ENCODE measurements at regions not wholly inside any gene's neighbourhood (a gene's known extent, or its start where the extent isn't known, plus 50 kb on each side); places are given as distances from the start of the nearest gene placed in this dataset.
A peak's percentile ranks its signal among the peaks of the same experiment; 100 is the strongest.

DNA sequence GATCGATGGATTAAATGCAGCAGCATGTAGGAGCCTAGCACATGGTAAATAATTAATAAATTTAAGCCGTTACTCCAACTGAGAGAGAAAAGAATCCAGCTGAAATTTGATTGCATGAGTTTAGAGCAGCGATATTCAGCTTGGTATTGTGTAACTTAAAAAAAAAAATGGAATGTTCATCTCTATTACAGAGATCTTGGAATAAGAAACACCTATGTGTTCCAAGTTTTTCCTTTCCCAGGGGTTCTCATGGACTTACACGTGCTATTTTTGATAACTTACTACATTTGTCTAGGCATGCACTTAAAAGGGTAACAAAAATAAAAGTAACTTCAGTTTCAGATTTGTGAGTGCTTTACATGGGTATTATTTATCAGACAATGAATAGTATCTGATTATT is 122.8 kb downstream of the RASSF9 start:
- DNase-seq (ENCODE audit: low read depth), result peak; percentile 22
- no peak overlapping the region for H3K27ac Mint-ChIP-seq (ENCODE audit: unreplicated experiment)
- no peak for TF ChIP-seq EZH2 (IDR thresholded peaks at IDR 0.05; ENCODE audit: insufficient read depth, low read length)
- TF ChIP-seq, protein P1, sequence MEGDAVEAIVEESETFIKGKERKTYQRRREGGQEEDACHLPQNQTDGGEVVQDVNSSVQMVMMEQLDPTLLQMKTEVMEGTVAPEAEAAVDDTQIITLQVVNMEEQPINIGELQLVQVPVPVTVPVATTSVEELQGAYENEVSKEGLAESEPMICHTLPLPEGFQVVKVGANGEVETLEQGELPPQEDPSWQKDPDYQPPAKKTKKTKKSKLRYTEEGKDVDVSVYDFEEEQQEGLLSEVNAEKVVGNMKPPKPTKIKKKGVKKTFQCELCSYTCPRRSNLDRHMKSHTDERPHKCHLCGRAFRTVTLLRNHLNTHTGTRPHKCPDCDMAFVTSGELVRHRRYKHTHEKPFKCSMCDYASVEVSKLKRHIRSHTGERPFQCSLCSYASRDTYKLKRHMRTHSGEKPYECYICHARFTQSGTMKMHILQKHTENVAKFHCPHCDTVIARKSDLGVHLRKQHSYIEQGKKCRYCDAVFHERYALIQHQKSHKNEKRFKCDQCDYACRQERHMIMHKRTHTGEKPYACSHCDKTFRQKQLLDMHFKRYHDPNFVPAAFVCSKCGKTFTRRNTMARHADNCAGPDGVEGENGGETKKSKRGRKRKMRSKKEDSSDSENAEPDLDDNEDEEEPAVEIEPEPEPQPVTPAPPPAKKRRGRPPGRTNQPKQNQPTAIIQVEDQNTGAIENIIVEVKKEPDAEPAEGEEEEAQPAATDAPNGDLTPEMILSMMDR (IDR thresholded peaks at IDR 0.05; ENCODE audit: insufficient read depth, low read depth, low read length), result no peak
- Histone ChIP-seq H4K20me1 (ENCODE audit: insufficient read depth, low read length) (no peaks in the 10 kb centered on the region), H3K4me2 (ENCODE audit: low read length) (no peak overlapping the region), H3K79me2 (ENCODE audit: insufficient read depth, low read length) (no peaks in the 10 kb centered on the region), H3K4me1 (ENCODE audit: insufficient read depth, low read length) (no peaks in the 10 kb centered on the region), H3K27ac (ENCODE audit: low read depth, low read length) (no peak overlapping the region), H3K9ac (ENCODE audit: low read length) (no peak overlapping the region), H3K9me3 (ENCODE audit: insufficient read depth, low read depth, low read length) (no peaks in the 10 kb centered on the region), H2AFZ (ENCODE audit: low read depth, low read length) (no peak overlapping the region), H3K36me3 (ENCODE audit: insufficient read depth, low read length) (no peaks in the 10 kb centered on the region), H3K27me3 (ENCODE audit: insufficient read depth, low read length) (no peaks in the 10 kb centered on the region), H3K4me3 (ENCODE audit: insufficient read depth, low read depth, low read length) (no peak overlapping the region)
- H3K4me1 Mint-ChIP-seq (ENCODE audit: low read depth, unreplicated experiment), result no peaks in the 10 kb centered on the region
- H3K27me3 Mint-ChIP-seq (ENCODE audit: low read depth, unreplicated experiment), result no peaks in the 10 kb centered on the region
- H3K36me3 Mint-ChIP-seq (ENCODE audit: low read depth, unreplicated experiment), result no peaks in the 10 kb centered on the region
- H3K9me3 Mint-ChIP-seq (ENCODE audit: unreplicated experiment), result no peaks in the 10 kb centered on the region
- FAIRE-seq, result no peak
- H3K4me3 Mint-ChIP-seq (ENCODE audit: unreplicated experiment), result no peak overlapping the region

DNA sequence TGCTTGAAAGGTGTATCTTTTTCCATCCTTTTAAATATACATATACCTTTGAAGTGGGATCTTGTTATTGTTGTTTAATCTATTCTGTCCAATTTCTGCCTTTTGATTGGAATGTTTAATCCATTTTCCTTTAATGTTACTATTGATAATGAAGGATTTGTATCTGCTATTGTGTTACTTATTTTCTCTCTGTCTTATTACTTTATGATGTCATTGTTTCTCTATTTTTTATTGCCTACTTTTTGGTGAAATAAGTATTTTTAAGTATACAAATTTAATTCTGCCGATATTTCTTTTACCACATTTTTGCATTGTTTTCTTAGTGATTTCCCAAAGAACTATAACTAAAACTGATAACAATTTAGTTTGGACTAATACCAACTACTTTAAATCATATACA is 121.8 kb downstream of the RASSF9 start:
- Mint-ChIP-seq H3K4me1 (ENCODE audit: low read depth, unreplicated experiment) (no peaks in the 10 kb centered on the region), H3K27ac (ENCODE audit: unreplicated experiment) (no peak overlapping the region), H3K36me3 (ENCODE audit: low read depth, unreplicated experiment) (no peaks in the 10 kb centered on the region), H3K9me3 (ENCODE audit: unreplicated experiment) (no peaks in the 10 kb centered on the region), H3K4me3 (ENCODE audit: unreplicated experiment) (no peak overlapping the region), H3K27me3 (ENCODE audit: low read depth, unreplicated experiment) (no peaks in the 10 kb centered on the region)
- no peak for DNase-seq (ENCODE audit: low read depth)
- H3K4me3 ChIP-seq (ENCODE audit: insufficient read depth, low read depth, low read length), result no peak overlapping the region
- H3K9ac ChIP-seq (ENCODE audit: low read length), result no peak overlapping the region
- no peak overlapping the region for H3K4me2 ChIP-seq (ENCODE audit: low read length)
- H2AFZ ChIP-seq (ENCODE audit: low read depth, low read length), result no peak overlapping the region
- TF ChIP-seq, protein P1 (IDR thresholded peaks at IDR 0.05; ENCODE audit: insufficient read depth, low read depth, low read length), result no peak
- TF ChIP-seq EZH2 (IDR thresholded peaks at IDR 0.05; ENCODE audit: insufficient read depth, low read length), result no peak
- no peaks in the 10 kb centered on the region for H3K4me1 ChIP-seq (ENCODE audit: insufficient read depth, low read length)
- H3K9me3 ChIP-seq (ENCODE audit: insufficient read depth, low read depth, low read length), result no peaks in the 10 kb centered on the region
- no peaks in the 10 kb centered on the region for H3K27me3 ChIP-seq (ENCODE audit: insufficient read depth, low read length)
- H3K27ac ChIP-seq (ENCODE audit: low read depth, low read length), result no peak overlapping the region
- no peaks in the 10 kb centered on the region for H3K79me2 ChIP-seq (ENCODE audit: insufficient read depth, low read length)
- H4K20me1 ChIP-seq (ENCODE audit: insufficient read depth, low read length), result no peaks in the 10 kb centered on the region
- no peaks in the 10 kb centered on the region for H3K36me3 ChIP-seq (ENCODE audit: insufficient read depth, low read length)
- no peak for FAIRE-seq

DNA sequence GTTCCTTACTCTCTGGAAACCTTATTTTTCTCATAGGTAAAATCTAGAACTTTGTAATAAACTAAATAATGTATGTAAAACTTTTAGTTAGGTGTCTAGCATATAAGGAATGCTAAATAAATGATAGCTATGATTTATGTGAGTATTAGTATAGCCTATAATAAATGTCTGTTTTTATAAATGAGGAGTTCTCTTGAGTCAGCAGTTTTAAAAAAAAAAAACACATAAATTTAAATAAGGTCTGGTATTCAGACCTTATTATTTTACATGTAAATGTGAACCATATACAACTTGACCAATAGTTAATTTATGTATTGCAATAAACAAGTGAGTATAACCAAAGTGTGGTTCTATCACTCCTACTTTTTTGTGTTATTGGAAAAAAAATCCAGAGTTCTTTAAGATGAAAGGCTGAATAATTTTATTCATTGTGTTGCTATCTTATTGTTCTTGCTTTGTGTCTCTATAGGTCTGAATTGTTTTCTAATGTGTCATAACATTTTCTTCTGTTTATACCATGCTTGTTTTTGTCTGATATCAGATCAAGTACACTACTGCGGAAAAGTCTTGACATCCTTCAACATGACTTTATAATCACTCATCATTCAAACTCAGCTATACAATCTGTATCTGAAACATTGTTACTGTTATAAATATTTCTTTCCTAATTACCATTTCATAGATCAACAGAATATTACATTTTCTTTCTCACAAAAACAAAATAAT is 115.7 kb downstream of the RASSF9 start:
- no peak for DNase-seq (ENCODE audit: low read depth)
- Histone ChIP-seq H4K20me1 (ENCODE audit: insufficient read depth, low read length) (no peaks in the 10 kb centered on the region), H3K79me2 (ENCODE audit: insufficient read depth, low read length) (no peaks in the 10 kb centered on the region), H3K27ac (ENCODE audit: low read depth, low read length) (no peak overlapping the region), H3K36me3 (ENCODE audit: insufficient read depth, low read length) (no peaks in the 10 kb centered on the region), H3K27me3 (ENCODE audit: insufficient read depth, low read length) (no peaks in the 10 kb centered on the region), H3K9ac (ENCODE audit: low read length) (no peak overlapping the region), H3K9me3 (ENCODE audit: insufficient read depth, low read depth, low read length) (no peaks in the 10 kb centered on the region), H3K4me1 (ENCODE audit: insufficient read depth, low read length) (no peaks in the 10 kb centered on the region), H3K4me2 (ENCODE audit: low read length) (no peak overlapping the region), H3K4me3 (ENCODE audit: insufficient read depth, low read depth, low read length) (no peak overlapping the region), H2AFZ (ENCODE audit: low read depth, low read length) (no peak overlapping the region)
- peak; percentile 37 for FAIRE-seq
- TF ChIP-seq, protein P1 (IDR thresholded peaks at IDR 0.05; ENCODE audit: insufficient read depth, low read depth, low read length), result no peak
- TF ChIP-seq EZH2 (IDR thresholded peaks at IDR 0.05; ENCODE audit: insufficient read depth, low read length), result no peak
- no peaks in the 10 kb centered on the region for H3K4me1 Mint-ChIP-seq (ENCODE audit: low read depth, unreplicated experiment)
- no peak overlapping the region for H3K27ac Mint-ChIP-seq (ENCODE audit: unreplicated experiment)
- H3K4me3 Mint-ChIP-seq (ENCODE audit: unreplicated experiment), result no peak overlapping the region
- no peaks in the 10 kb centered on the region for H3K9me3 Mint-ChIP-seq (ENCODE audit: unreplicated experiment)
- no peaks in the 10 kb centered on the region for H3K36me3 Mint-ChIP-seq (ENCODE audit: low read depth, unreplicated experiment)
- no peaks in the 10 kb centered on the region for H3K27me3 Mint-ChIP-seq (ENCODE audit: low read depth, unreplicated experiment)

Measured in astrocyte (in vitro differentiated cells and primary cell).